ENCODE measurements at regions not wholly inside any gene's neighbourhood (a gene's known extent, or its start where the extent isn't known, plus 50 kb on each side); places are given as distances from the start of the nearest gene placed in this dataset.

DNA sequence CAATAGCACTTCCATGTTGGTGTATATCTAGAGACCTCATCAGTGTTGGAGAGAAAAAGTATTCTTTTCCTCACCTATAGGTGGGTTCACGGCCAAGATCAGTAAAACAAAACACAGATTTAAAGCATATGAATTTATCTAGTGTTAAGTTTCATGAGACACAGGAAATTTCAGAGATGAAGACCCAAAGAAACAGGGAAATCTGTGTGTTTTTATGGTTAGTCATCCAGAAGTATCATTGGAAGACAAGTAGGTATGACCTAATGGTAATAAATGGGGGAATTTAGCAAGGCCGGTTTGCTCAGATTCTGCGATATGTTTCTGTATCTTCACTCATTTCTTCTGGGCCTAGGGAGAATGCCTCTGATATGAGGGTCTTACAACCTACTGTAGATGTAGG, 419.6 kb upstream of the MARCKS start:
- H3K4me2 ChIP-seq (ENCODE audit: low read length, poor library complexity, severe bottlenecking), result no peak overlapping the region
- no peak overlapping the region for H3K9ac ChIP-seq (ENCODE audit: low read length)
- H4K8ac ChIP-seq (ENCODE audit: low read length), result no peak overlapping the region
- H3K23ac ChIP-seq (ENCODE audit: low read length in 2 of 2), result no peak overlapping the region
- H3K27me3 ChIP-seq (ENCODE audit: control insufficient read depth in 1 of 2, insufficient read depth in 1 of 2, low read length in 2 of 2), result no peaks in the 10 kb centered on the region
- H3K14ac ChIP-seq (ENCODE audit: low read length in 2 of 2), result no peak overlapping the region
- H3K4me1 ChIP-seq (ENCODE audit: control insufficient read depth, insufficient read depth, low read depth, low read length), result no peaks in the 10 kb centered on the region
- H2AK5ac ChIP-seq (ENCODE audit: low read length, severe bottlenecking), result no peak overlapping the region
- H2BK15ac ChIP-seq (ENCODE audit: low read depth, poor library complexity, severe bottlenecking), result no peak overlapping the region
- no peak for DNase-seq
- H3K18ac ChIP-seq (ENCODE audit: low read depth in 1 of 2, low read length in 2 of 2), result no peak overlapping the region
- 76% methylated on average over 2 of the region's 3 CpGs for WGBS
- no peaks in the 10 kb centered on the region for H3K9me3 ChIP-seq (ENCODE audit: control insufficient read depth, low read length)
- H2BK5ac ChIP-seq (ENCODE audit: low read depth, low read length, poor library complexity, severe bottlenecking), result no peak overlapping the region
- no peak overlapping the region for H3K4me3 ChIP-seq (ENCODE audit: insufficient read depth in 1 of 2, low read depth in 1 of 2, low read length in 2 of 2)
- H2AFZ ChIP-seq (ENCODE audit: low read depth, low read length), result no peak overlapping the region
- H3K27ac ChIP-seq (ENCODE audit: low read length, poor library complexity, severe bottlenecking), result no peak overlapping the region
- no peaks in the 10 kb centered on the region for H3K79me1 ChIP-seq (replicated peaks; ENCODE audit: low read length, poor library complexity, severe bottlenecking)
- no peak overlapping the region for H2BK12ac ChIP-seq (ENCODE audit: low read length in 2 of 2)
- no peak overlapping the region for H3K4ac ChIP-seq (ENCODE audit: low read depth in 1 of 2, low read length in 2 of 2)
- no peak overlapping the region for H2BK120ac ChIP-seq (ENCODE audit: low read depth, low read length)
- H3K36me3 ChIP-seq (ENCODE audit: control insufficient read depth in 1 of 2, insufficient read depth in 2 of 2, low read depth in 1 of 2, low read length in 2 of 2), result no peaks in the 10 kb centered on the region
- H4K91ac ChIP-seq (ENCODE audit: low read length), result no peak overlapping the region

DNA sequence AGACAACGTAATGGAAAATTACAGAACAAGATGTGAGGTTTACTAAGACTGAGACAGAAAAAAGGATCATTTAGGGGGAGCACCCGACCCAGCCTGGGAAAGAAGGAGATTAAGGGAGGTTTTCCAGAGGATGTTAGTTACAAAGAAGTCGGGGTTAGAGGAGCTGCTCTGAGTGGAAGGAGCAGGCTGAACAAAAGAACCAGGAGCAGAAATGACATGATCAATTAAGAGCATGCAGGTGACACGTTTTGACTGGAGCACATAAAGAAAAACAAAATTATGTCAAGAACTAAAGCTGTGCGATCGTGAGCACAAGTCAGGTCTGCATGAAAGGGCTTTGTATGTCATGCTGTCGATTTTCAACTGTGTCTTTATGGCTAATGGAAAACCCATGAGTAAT, 417.3 kb upstream of the MARCKS start:
- 88% methylated on average over 7 of the region's 7 CpGs for WGBS
- no peak overlapping the region for H3K18ac ChIP-seq (ENCODE audit: low read depth in 1 of 2, low read length in 2 of 2)
- no peaks in the 10 kb centered on the region for H3K4me1 ChIP-seq (ENCODE audit: control insufficient read depth, insufficient read depth, low read depth, low read length)
- H3K4ac ChIP-seq (ENCODE audit: low read depth in 1 of 2, low read length in 2 of 2), result no peak overlapping the region
- no peak overlapping the region for H4K8ac ChIP-seq (ENCODE audit: low read length)
- no peaks in the 10 kb centered on the region for H3K9me3 ChIP-seq (ENCODE audit: control insufficient read depth, low read length)
- no peak overlapping the region for H3K4me2 ChIP-seq (ENCODE audit: low read length, poor library complexity, severe bottlenecking)
- H3K36me3 ChIP-seq (ENCODE audit: control insufficient read depth in 1 of 2, insufficient read depth in 2 of 2, low read depth in 1 of 2, low read length in 2 of 2), result no peaks in the 10 kb centered on the region
- no peak overlapping the region for H3K14ac ChIP-seq (ENCODE audit: low read length in 2 of 2)
- H2BK12ac ChIP-seq (ENCODE audit: low read length in 2 of 2), result no peak overlapping the region
- H2BK120ac ChIP-seq (ENCODE audit: low read depth, low read length), result no peak overlapping the region
- no peak overlapping the region for H3K23ac ChIP-seq (ENCODE audit: low read length in 2 of 2)
- no peak overlapping the region for H2BK5ac ChIP-seq (ENCODE audit: low read depth, low read length, poor library complexity, severe bottlenecking)
- H2BK15ac ChIP-seq (ENCODE audit: low read depth, poor library complexity, severe bottlenecking), result no peak overlapping the region
- H4K91ac ChIP-seq (ENCODE audit: low read length), result no peak overlapping the region
- H3K27me3 ChIP-seq (ENCODE audit: control insufficient read depth in 1 of 2, insufficient read depth in 1 of 2, low read length in 2 of 2), result no peaks in the 10 kb centered on the region
- DNase-seq, result no peak
- no peaks in the 10 kb centered on the region for H3K79me1 ChIP-seq (replicated peaks; ENCODE audit: low read length, poor library complexity, severe bottlenecking)
- H3K4me3 ChIP-seq (ENCODE audit: insufficient read depth in 1 of 2, low read depth in 1 of 2, low read length in 2 of 2), result no peak overlapping the region
- no peak overlapping the region for H3K27ac ChIP-seq (ENCODE audit: low read length, poor library complexity, severe bottlenecking)
- H2AFZ ChIP-seq (ENCODE audit: low read depth, low read length), result no peak overlapping the region
- no peak overlapping the region for H2AK5ac ChIP-seq (ENCODE audit: low read length, severe bottlenecking)
- H3K9ac ChIP-seq (ENCODE audit: low read length), result no peak overlapping the region

DNA sequence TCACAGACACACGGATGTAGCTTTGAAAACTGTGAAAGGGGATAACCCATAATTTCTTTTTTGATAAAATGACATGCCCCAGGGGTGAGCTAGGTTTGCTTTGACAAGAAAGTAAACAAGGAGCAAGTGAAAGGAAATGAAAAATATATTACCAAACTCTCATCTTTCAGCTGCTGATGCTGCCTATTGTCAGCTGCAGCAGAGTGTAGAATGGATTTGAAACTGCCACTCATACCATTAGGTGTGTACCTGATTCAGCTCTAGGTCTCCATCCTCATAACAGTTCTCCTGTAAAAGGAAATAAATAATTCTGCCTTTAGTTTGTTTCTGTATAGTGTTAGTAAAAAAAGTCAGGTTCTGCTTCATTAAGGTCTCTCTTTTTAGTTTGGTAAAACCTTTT, 415.1 kb upstream of the MARCKS start:
- Histone ChIP-seq H3K36me3 (ENCODE audit: control insufficient read depth in 1 of 2, insufficient read depth in 2 of 2, low read depth in 1 of 2, low read length in 2 of 2) (no peaks in the 10 kb centered on the region), H3K9me3 (ENCODE audit: control insufficient read depth, low read length) (no peaks in the 10 kb centered on the region), H2BK12ac (ENCODE audit: low read length in 2 of 2) (no peak overlapping the region), H3K23ac (ENCODE audit: low read length in 2 of 2) (no peak overlapping the region), H2AK5ac (ENCODE audit: low read length, severe bottlenecking) (no peak overlapping the region), H2BK120ac (ENCODE audit: low read depth, low read length) (no peak overlapping the region), H3K4me2 (ENCODE audit: low read length, poor library complexity, severe bottlenecking) (no peak overlapping the region), H3K18ac (ENCODE audit: low read depth in 1 of 2, low read length in 2 of 2) (peak overlapping the region in 1 of 2 experiments; percentile 33), H3K14ac (ENCODE audit: low read length in 2 of 2) (no peak overlapping the region), H4K8ac (ENCODE audit: low read length) (no peak overlapping the region), H3K79me1 (replicated peaks; ENCODE audit: low read length, poor library complexity, severe bottlenecking) (no peaks in the 10 kb centered on the region), H2BK15ac (ENCODE audit: low read depth, poor library complexity, severe bottlenecking) (no peak overlapping the region), H3K9ac (ENCODE audit: low read length) (no peak overlapping the region), H3K4me1 (ENCODE audit: control insufficient read depth, insufficient read depth, low read depth, low read length) (no peaks in the 10 kb centered on the region), H3K27ac (ENCODE audit: low read length, poor library complexity, severe bottlenecking) (no peak overlapping the region), H4K91ac (ENCODE audit: low read length) (no peak overlapping the region), H2AFZ (ENCODE audit: low read depth, low read length) (no peak overlapping the region), H2BK5ac (ENCODE audit: low read depth, low read length, poor library complexity, severe bottlenecking) (no peak overlapping the region), H3K4me3 (ENCODE audit: insufficient read depth in 1 of 2, low read depth in 1 of 2, low read length in 2 of 2) (no peak overlapping the region), H3K27me3 (ENCODE audit: control insufficient read depth in 1 of 2, insufficient read depth in 1 of 2, low read length in 2 of 2) (no peaks in the 10 kb centered on the region), H3K4ac (ENCODE audit: low read depth in 1 of 2, low read length in 2 of 2) (no peak overlapping the region)
- WGBS, result no CpG with 5 or more reads among the region's 1 CpG
- DNase-seq, result no peak

- no peak for DNase-seq
Measured at GRCh38 chr6:113445201-113445600, 411.9 kb upstream of the MARCKS start.

More at GRCh38 chr6:113445201-113445600, 411.9 kb upstream of the MARCKS start:
- Histone ChIP-seq H3K14ac (ENCODE audit: low read length in 2 of 2) (no peak overlapping the region), H2AK5ac (ENCODE audit: low read length, severe bottlenecking) (no peak overlapping the region), H3K4ac (ENCODE audit: low read depth in 1 of 2, low read length in 2 of 2) (no peak overlapping the region), H3K9me3 (ENCODE audit: control insufficient read depth, low read length) (no peaks in the 10 kb centered on the region), H3K4me1 (ENCODE audit: control insufficient read depth, insufficient read depth, low read depth, low read length) (peaks cover 1% of the 10 kb centered on the region), H3K4me3 (ENCODE audit: insufficient read depth in 1 of 2, low read depth in 1 of 2, low read length in 2 of 2) (no peak overlapping the region), H3K4me2 (ENCODE audit: low read length, poor library complexity, severe bottlenecking) (no peak overlapping the region), H2BK5ac (ENCODE audit: low read depth, low read length, poor library complexity, severe bottlenecking) (no peak overlapping the region), H3K36me3 (ENCODE audit: control insufficient read depth in 1 of 2, insufficient read depth in 2 of 2, low read depth in 1 of 2, low read length in 2 of 2) (no peaks in the 10 kb centered on the region), H3K79me1 (replicated peaks; ENCODE audit: low read length, poor library complexity, severe bottlenecking) (no peaks in the 10 kb centered on the region), H3K18ac (ENCODE audit: low read depth in 1 of 2, low read length in 2 of 2) (no peak overlapping the region), H3K9ac (ENCODE audit: low read length) (no peak overlapping the region), H2BK12ac (ENCODE audit: low read length in 2 of 2) (no peak overlapping the region), H4K91ac (ENCODE audit: low read length) (no peak overlapping the region), H4K8ac (ENCODE audit: low read length) (no peak overlapping the region), H2BK15ac (ENCODE audit: low read depth, poor library complexity, severe bottlenecking) (no peak overlapping the region), H3K27me3 (ENCODE audit: control insufficient read depth in 1 of 2, insufficient read depth in 1 of 2, low read length in 2 of 2) (no peaks in the 10 kb centered on the region), H3K27ac (ENCODE audit: low read length, poor library complexity, severe bottlenecking) (no peak overlapping the region), H2BK120ac (ENCODE audit: low read depth, low read length) (no peak overlapping the region), H2AFZ (ENCODE audit: low read depth, low read length) (no peak overlapping the region), H3K23ac (ENCODE audit: low read length in 2 of 2) (no peak overlapping the region)
- 100% methylated on average over 1 of the region's 3 CpGs for WGBS

All from mesenchymal stem cell (in vitro differentiated cells and primary cell).